ENCODE measurements at regions not wholly inside any gene's neighbourhood (a gene's known extent, or its start where the extent isn't known, plus 50 kb on each side); places are given as distances from the start of the nearest gene placed in this dataset.

DNA sequence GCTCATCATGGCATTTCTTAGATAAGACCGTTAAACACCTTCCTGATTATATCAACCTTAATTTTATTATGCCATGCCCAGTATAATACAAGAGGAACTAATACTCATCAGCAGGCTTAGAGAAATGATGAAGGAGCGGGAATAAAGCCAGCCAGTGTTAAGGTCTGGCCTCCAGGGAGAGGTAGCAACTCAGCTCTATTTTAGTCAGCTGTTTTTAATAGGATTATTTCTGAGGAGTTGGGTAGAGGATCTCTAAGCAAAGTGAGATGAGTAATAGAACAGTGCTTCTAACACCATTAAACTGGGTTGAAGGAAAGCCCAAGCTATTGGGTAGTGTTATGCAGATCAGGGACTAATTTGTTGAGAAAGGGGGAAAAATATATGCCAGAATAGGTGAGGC is 921.5 kb downstream of the TTLL7 start:
- TF ChIP-seq POLR2A (IDR thresholded peaks at IDR 0.05): no peak
- TF ChIP-seq, protein P1, sequence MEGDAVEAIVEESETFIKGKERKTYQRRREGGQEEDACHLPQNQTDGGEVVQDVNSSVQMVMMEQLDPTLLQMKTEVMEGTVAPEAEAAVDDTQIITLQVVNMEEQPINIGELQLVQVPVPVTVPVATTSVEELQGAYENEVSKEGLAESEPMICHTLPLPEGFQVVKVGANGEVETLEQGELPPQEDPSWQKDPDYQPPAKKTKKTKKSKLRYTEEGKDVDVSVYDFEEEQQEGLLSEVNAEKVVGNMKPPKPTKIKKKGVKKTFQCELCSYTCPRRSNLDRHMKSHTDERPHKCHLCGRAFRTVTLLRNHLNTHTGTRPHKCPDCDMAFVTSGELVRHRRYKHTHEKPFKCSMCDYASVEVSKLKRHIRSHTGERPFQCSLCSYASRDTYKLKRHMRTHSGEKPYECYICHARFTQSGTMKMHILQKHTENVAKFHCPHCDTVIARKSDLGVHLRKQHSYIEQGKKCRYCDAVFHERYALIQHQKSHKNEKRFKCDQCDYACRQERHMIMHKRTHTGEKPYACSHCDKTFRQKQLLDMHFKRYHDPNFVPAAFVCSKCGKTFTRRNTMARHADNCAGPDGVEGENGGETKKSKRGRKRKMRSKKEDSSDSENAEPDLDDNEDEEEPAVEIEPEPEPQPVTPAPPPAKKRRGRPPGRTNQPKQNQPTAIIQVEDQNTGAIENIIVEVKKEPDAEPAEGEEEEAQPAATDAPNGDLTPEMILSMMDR (IDR thresholded peaks at IDR 0.05): no peak

Data from suprapubic skin (tissue), 3 donors.